ENCODE measurements at regions not wholly inside any gene's neighbourhood (a gene's known extent, or its start where the extent isn't known, plus 50 kb on each side); places are given as distances from the start of the nearest gene placed in this dataset.

GRCh38 chr3:118544458-118544857 lies 490.2 kb downstream of the IGSF11 start:
- in situ Hi-C loops (cut with MboI; ENCODE audit: low sequenced_read_pairs), result no loop called here

GRCh38 chr3:118548434-118548833 lies 486.2 kb downstream of the IGSF11 start:
- in situ Hi-C loops (cut with MboI; ENCODE audit: low sequenced_read_pairs), result no loop called here

- in situ Hi-C loops (cut with MboI; ENCODE audit: low sequenced_read_pairs), result no loop called here
Observed at GRCh38 chr3:118550122-118550521, 484.5 kb downstream of the IGSF11 start.

GRCh38 chr3:118550556-118550955 lies 484.1 kb downstream of the IGSF11 start:
- in situ Hi-C loops (cut with MboI; ENCODE audit: low sequenced_read_pairs), result no loop called here

GRCh38 chr3:118554148-118554838 lies 480.4 kb downstream of the IGSF11 start:
- in situ Hi-C loops (cut with MboI; ENCODE audit: low sequenced_read_pairs), result no loop called here

GRCh38 chr3:118556983-118557382 lies 477.7 kb downstream of the IGSF11 start:
- in situ Hi-C loops (cut with MboI; ENCODE audit: low sequenced_read_pairs), result no loop called here

GRCh38 chr3:118557513-118557912 lies 477.1 kb downstream of the IGSF11 start:
- in situ Hi-C loops (cut with MboI; ENCODE audit: low sequenced_read_pairs), result no loop called here

- in situ Hi-C loops (cut with MboI; ENCODE audit: low sequenced_read_pairs), result no loop called here
Observed at GRCh38 chr3:118559286-118559685, 475.4 kb downstream of the IGSF11 start.

GRCh38 chr3:118564800-118565199 lies 469.8 kb downstream of the IGSF11 start:
- in situ Hi-C loops (cut with MboI; ENCODE audit: low sequenced_read_pairs), result no loop called here

GRCh38 chr3:118573912-118574311 lies 460.7 kb downstream of the IGSF11 start:
- in situ Hi-C loops (cut with MboI; ENCODE audit: low sequenced_read_pairs), result no loop called here

- in situ Hi-C loops (cut with MboI; ENCODE audit: low sequenced_read_pairs), result no loop called here
Observed at GRCh38 chr3:118577055-118577777, 457.4 kb downstream of the IGSF11 start.

GRCh38 chr3:118578559-118578958 lies 456.1 kb downstream of the IGSF11 start:
- in situ Hi-C loops (cut with MboI; ENCODE audit: low sequenced_read_pairs), result no loop called here

- in situ Hi-C loops (cut with MboI; ENCODE audit: low sequenced_read_pairs), result no loop called here
Observed at GRCh38 chr3:118587037-118587741, 447.5 kb downstream of the IGSF11 start.

- in situ Hi-C loops (cut with MboI; ENCODE audit: low sequenced_read_pairs), result no loop called here
Observed at GRCh38 chr3:118587847-118588246, 446.8 kb downstream of the IGSF11 start.

GRCh38 chr3:118593277-118593670 lies 441.4 kb downstream of the IGSF11 start:
- in situ Hi-C loops (cut with MboI; ENCODE audit: low sequenced_read_pairs), result no loop called here

- in situ Hi-C loops (cut with MboI; ENCODE audit: low sequenced_read_pairs), result no loop called here
Observed at GRCh38 chr3:118597184-118597583, 437.5 kb downstream of the IGSF11 start.

GRCh38 chr3:118607915-118608820 lies 426.5 kb downstream of the IGSF11 start:
- in situ Hi-C loops (cut with MboI; ENCODE audit: low sequenced_read_pairs), result no loop called here

- in situ Hi-C loops (cut with MboI; ENCODE audit: low sequenced_read_pairs), result no loop called here
Observed at GRCh38 chr3:118618247-118619040, 416.2 kb downstream of the IGSF11 start.

GRCh38 chr3:118626453-118626852 lies 408.2 kb downstream of the IGSF11 start:
- in situ Hi-C loops (cut with MboI; ENCODE audit: low sequenced_read_pairs), result no loop called here

GRCh38 chr3:118628704-118629341 lies 405.8 kb downstream of the IGSF11 start:
- in situ Hi-C loops (cut with MboI; ENCODE audit: low sequenced_read_pairs), result no loop called here
